ENCODE measurements at regions not wholly inside any gene's neighbourhood (a gene's known extent, or its start where the extent isn't known, plus 50 kb on each side); places are given as distances from the start of the nearest gene placed in this dataset.

DNA sequence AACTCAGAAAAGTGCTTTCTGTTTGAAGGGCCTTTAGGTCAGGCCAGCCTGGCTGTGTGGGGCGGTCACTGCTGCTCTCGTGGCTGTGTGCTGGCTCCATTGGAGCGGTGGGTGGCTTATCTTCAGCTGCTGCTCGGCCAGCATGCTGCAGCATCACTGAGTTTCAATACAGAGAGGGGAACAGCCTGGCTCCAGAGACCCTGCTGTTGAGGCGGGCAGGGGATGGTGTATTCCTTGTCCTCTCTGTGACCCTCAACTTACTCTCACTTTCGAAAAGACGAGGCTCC lies 248.5 kb upstream of the ONECUT1 start:
- Histone ChIP-seq H3K4me3 (no peak overlapping the region), H3K27ac (no peak overlapping the region), H4K20me1 (ENCODE audit: insufficient read depth, poor library complexity, severe bottlenecking) (no peaks in the 10 kb centered on the region), H3K79me2 (no peaks in the 10 kb centered on the region), H2AFZ (no peak overlapping the region), H3K27me3 (no peaks in the 10 kb centered on the region), H3K9me3 (ENCODE audit: low read depth) (no peaks in the 10 kb centered on the region), H3K4me2 (no peak overlapping the region), H3K4me1 (ENCODE audit: insufficient read depth) (no peaks in the 10 kb centered on the region), H3K9me2 (replicated peaks; ENCODE audit: insufficient read depth) (no peaks in the 10 kb centered on the region), H3K36me3 (replicated peaks; ENCODE audit: insufficient read depth, low read depth) (no peaks in the 10 kb centered on the region)
- 75% methylated on average over 7 of the region's 7 CpGs for WGBS (ENCODE audit: low lambda C conversion rate, missing lambda C conversion rate)
- TF ChIP-seq, protein P1, sequence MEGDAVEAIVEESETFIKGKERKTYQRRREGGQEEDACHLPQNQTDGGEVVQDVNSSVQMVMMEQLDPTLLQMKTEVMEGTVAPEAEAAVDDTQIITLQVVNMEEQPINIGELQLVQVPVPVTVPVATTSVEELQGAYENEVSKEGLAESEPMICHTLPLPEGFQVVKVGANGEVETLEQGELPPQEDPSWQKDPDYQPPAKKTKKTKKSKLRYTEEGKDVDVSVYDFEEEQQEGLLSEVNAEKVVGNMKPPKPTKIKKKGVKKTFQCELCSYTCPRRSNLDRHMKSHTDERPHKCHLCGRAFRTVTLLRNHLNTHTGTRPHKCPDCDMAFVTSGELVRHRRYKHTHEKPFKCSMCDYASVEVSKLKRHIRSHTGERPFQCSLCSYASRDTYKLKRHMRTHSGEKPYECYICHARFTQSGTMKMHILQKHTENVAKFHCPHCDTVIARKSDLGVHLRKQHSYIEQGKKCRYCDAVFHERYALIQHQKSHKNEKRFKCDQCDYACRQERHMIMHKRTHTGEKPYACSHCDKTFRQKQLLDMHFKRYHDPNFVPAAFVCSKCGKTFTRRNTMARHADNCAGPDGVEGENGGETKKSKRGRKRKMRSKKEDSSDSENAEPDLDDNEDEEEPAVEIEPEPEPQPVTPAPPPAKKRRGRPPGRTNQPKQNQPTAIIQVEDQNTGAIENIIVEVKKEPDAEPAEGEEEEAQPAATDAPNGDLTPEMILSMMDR (IDR thresholded peaks at IDR 0.05; ENCODE audit: poor library complexity): no peak
- TF ChIP-seq EZH2 (IDR thresholded peaks at IDR 0.05; ENCODE audit: borderline replicate concordance) (no peak), EZH2phosphoT487 (IDR thresholded peaks at IDR 0.05; ENCODE audit: low read depth, severe bottlenecking, unreplicated experiment) (no peak)
- no peak for DNase-seq (ENCODE audit: low spot score)

GRCh38 chr15:53037904-53038654 lies 247.9 kb upstream of the ONECUT1 start:
- 73% methylated on average over 14 of the region's 14 CpGs for WGBS (ENCODE audit: low lambda C conversion rate, missing lambda C conversion rate)
- Histone ChIP-seq H3K79me2 (no peaks in the 10 kb centered on the region), H3K4me3 (no peak overlapping the region), H3K27ac (no peak overlapping the region), H3K9me3 (ENCODE audit: low read depth) (no peaks in the 10 kb centered on the region), H2AFZ (no peak overlapping the region), H3K4me1 (ENCODE audit: insufficient read depth) (no peaks in the 10 kb centered on the region), H4K20me1 (ENCODE audit: insufficient read depth, poor library complexity, severe bottlenecking) (no peaks in the 10 kb centered on the region), H3K27me3 (no peaks in the 10 kb centered on the region), H3K4me2 (no peak overlapping the region), H3K36me3 (replicated peaks; ENCODE audit: insufficient read depth, low read depth) (no peaks in the 10 kb centered on the region), H3K9me2 (replicated peaks; ENCODE audit: insufficient read depth) (no peaks in the 10 kb centered on the region)
- TF ChIP-seq EZH2 (IDR thresholded peaks at IDR 0.05; ENCODE audit: borderline replicate concordance): no peak
- no peak for TF ChIP-seq EZH2phosphoT487 (IDR thresholded peaks at IDR 0.05; ENCODE audit: low read depth, severe bottlenecking, unreplicated experiment)
- TF ChIP-seq, protein P1 (IDR thresholded peaks at IDR 0.05; ENCODE audit: poor library complexity): no peak
- no peak for DNase-seq (ENCODE audit: low spot score)

GRCh38 chr15:53036641-53037040 lies 246.5 kb upstream of the ONECUT1 start:
- no peaks in the 10 kb centered on the region for H3K27me3 ChIP-seq
- H3K27ac ChIP-seq: no peak overlapping the region
- WGBS (ENCODE audit: low lambda C conversion rate, missing lambda C conversion rate): 76% methylated on average over 2 of the region's 2 CpGs
- no peak for DNase-seq (ENCODE audit: low spot score)
- H3K9me3 ChIP-seq (ENCODE audit: low read depth): no peaks in the 10 kb centered on the region
- H3K79me2 ChIP-seq: no peaks in the 10 kb centered on the region
- no peak for TF ChIP-seq EZH2phosphoT487 (IDR thresholded peaks at IDR 0.05; ENCODE audit: low read depth, severe bottlenecking, unreplicated experiment)
- TF ChIP-seq EZH2 (IDR thresholded peaks at IDR 0.05; ENCODE audit: borderline replicate concordance): no peak
- TF ChIP-seq, protein P1 (IDR thresholded peaks at IDR 0.05; ENCODE audit: poor library complexity): no peak
- no peaks in the 10 kb centered on the region for H4K20me1 ChIP-seq (ENCODE audit: insufficient read depth, poor library complexity, severe bottlenecking)
- H3K4me3 ChIP-seq: no peak overlapping the region
- no peaks in the 10 kb centered on the region for H3K4me1 ChIP-seq (ENCODE audit: insufficient read depth)
- H3K36me3 ChIP-seq (replicated peaks; ENCODE audit: insufficient read depth, low read depth): no peaks in the 10 kb centered on the region
- H3K4me2 ChIP-seq: no peak overlapping the region
- H3K9me2 ChIP-seq (replicated peaks; ENCODE audit: insufficient read depth): no peaks in the 10 kb centered on the region
- H2AFZ ChIP-seq: no peak overlapping the region
